Endothelial cell of umbilical vein (primary cell): ENCODE measurements at regions not wholly inside any gene's neighbourhood (a gene's known extent, or its start where the extent isn't known, plus 50 kb on each side); places are given as distances from the start of the nearest gene placed in this dataset.

Experiments used
- BruUV-seq: library from RNA; stranded (reverse); fragments of 400-500 nt; replicated peaks from 2 replicates; lab custom pipeline; 2021; lab: Mats Ljungman, UMichigan
- CTCF ChIA-PET: fragments of 300-600, 350-600 bp; sonication (Branson Sonifier 250); formaldehyde crosslinking; loops from one replicate; lab custom pipeline; 2021; ENCODE audit warnings: antibody characterized with exemption, inconsistent platforms; lab: Charles Lee
- POLR2A ChIA-PET: fragments of 300-600, 350-600 bp; sonication (Branson Sonifier 250); formaldehyde crosslinking; loops from one replicate; lab custom pipeline; 2021; ENCODE audit warnings: antibody characterized with exemption, inconsistent platforms; lab: Charles Lee
- DNase-seq: peaks from one replicate; pipeline ENCODE4 v3.0.0-alpha.2; 2011; ENCODE audit warnings: low read depth, low spot score
- FAIRE-seq: peaks from 2 replicates; lab custom pipeline; 2011; peaks lifted over from hg19 to GRCh38; lab: Jason Lieb, UNC
- H2AFZ ChIP-seq: 2 replicates; pipeline ENCODE4 v1.6.0; 2012; ENCODE audit warnings: low read depth, low read length, control low read depth, inconsistent platforms
- H3K27ac ChIP-seq: 2 replicates; pipeline ENCODE4 v1.5.1; 2011; ENCODE audit warnings: low read depth, mild to moderate bottlenecking, control low read depth, low read length, moderate library complexity; ENCODE audit not compliant: insufficient read depth
- H3K27me3 ChIP-seq, 2 experiments: 2 replicates each; pipeline versions ENCODE4 v1.6.0 to v1.6.1; 2011; ENCODE audit warnings: low read length in 2 of 2, mixed read lengths in 1 of 2; ENCODE audit not compliant: control insufficient read depth in 2 of 2, insufficient read depth in 2 of 2
- H3K36me3 ChIP-seq, 2 experiments: 2 replicates in 1 of 2; 3 replicates in 1 of 2; pipeline ENCODE4 v1.5.1; 2011; ENCODE audit warnings: low read length in 2 of 2, mild to moderate bottlenecking in 1 of 2, moderate library complexity in 1 of 2; ENCODE audit not compliant: control insufficient read depth in 2 of 2, insufficient read depth in 2 of 2; ENCODE audit errors: extremely low read depth in 1 of 2
- H3K4me1 ChIP-seq: 3 replicates; pipeline ENCODE4 v1.5.1; 2011; ENCODE audit warnings: mild to moderate bottlenecking, low read length; ENCODE audit not compliant: control insufficient read depth, insufficient read depth; ENCODE audit errors: extremely low read depth
- H3K4me2 ChIP-seq: 2 replicates; pipeline ENCODE4 v1.6.1; 2011; ENCODE audit warnings: low read length, control low read depth, mixed read lengths; ENCODE audit not compliant: insufficient read depth
- H3K4me3 ChIP-seq, 3 experiments: fragments of 200-600 bp in 1 of 3; sonication (generic), shearing (Covaris generic) in 1 of 3; replicated peaks in 1 of 3; 2 replicates each; pipeline ENCODE4 v1.5.1; 2011 to 2016; ENCODE audit warnings: control low read depth in 3 of 3, low read length in 3 of 3, mild to moderate bottlenecking in 2 of 3, inconsistent platforms in 1 of 3, low read depth in 1 of 3, moderate library complexity in 1 of 3; ENCODE audit not compliant: insufficient read depth in 1 of 3
- H3K79me2 ChIP-seq: 2 replicates; pipeline ENCODE4 v1.6.0; 2012; ENCODE audit warnings: low read length, inconsistent platforms; ENCODE audit not compliant: control insufficient read depth, insufficient read depth
- H3K9ac ChIP-seq: replicated peaks from 2 replicates; pipeline ENCODE3; 2011; ENCODE audit warnings: low read length, control low read depth; ENCODE audit not compliant: insufficient read depth; ENCODE audit errors: extremely low read depth
- H3K9me1 ChIP-seq: replicated peaks from 3 replicates; pipeline ENCODE4 v1.6.0; 2011; ENCODE audit warnings: mild to moderate bottlenecking, low read length; ENCODE audit not compliant: control insufficient read depth, insufficient read depth; ENCODE audit errors: extremely low read depth
- H3K9me3 ChIP-seq: replicated peaks from 2 replicates; pipeline ENCODE4 v1.5.1; 2012; ENCODE audit warnings: low read length, inconsistent platforms; ENCODE audit not compliant: control insufficient read depth, insufficient read depth
- H4K20me1 ChIP-seq: replicated peaks from 2 replicates; pipeline ENCODE3; 2011; ENCODE audit warnings: mild to moderate bottlenecking, low read length; ENCODE audit not compliant: control insufficient read depth, insufficient read depth; ENCODE audit errors: extremely low read depth
- EZH2 ChIP-seq: IDR thresholded peaks from 2 replicates; pipeline ENCODE4 v1.6.1; 2012; ENCODE audit warnings: borderline replicate concordance, low read depth, mild to moderate bottlenecking, moderate library complexity, low read length, inconsistent platforms; ENCODE audit not compliant: severe bottlenecking
- FOS ChIP-seq: IDR thresholded peaks from 2 replicates; pipeline ENCODE4 v1.6.1; 2011; ENCODE audit warnings: mild to moderate bottlenecking, low read length, moderate library complexity, borderline replicate concordance; ENCODE audit not compliant: insufficient read depth
- GATA2 ChIP-seq: IDR thresholded peaks from 2 replicates; pipeline ENCODE4 v1.7.0; 2011; ENCODE audit warnings: low read depth, mild to moderate bottlenecking, moderate library complexity, mixed read lengths, low read length; ENCODE audit not compliant: insufficient read length, insufficient read depth
- JUN ChIP-seq: IDR thresholded peaks from 2 replicates; pipeline ENCODE4 v1.6.1; 2011; ENCODE audit warnings: borderline replicate concordance, low read depth; ENCODE audit not compliant: insufficient read length, insufficient read depth
- MYC ChIP-seq: IDR thresholded peaks from one replicate; pipeline ENCODE4 v1.6.1; 2011; ENCODE audit warnings: mild to moderate bottlenecking, low read depth, low read length
- POLR2AphosphoS5 ChIP-seq: IDR thresholded peaks from 2 replicates; pipeline ENCODE4 v1.6.1; 2012; ENCODE audit warnings: low read depth, mild to moderate bottlenecking, control low read depth, low read length, moderate library complexity; ENCODE audit not compliant: insufficient read depth
- dilution Hi-C: fragments of 300-500 bp; cut with MboI; formaldehyde crosslinking; loops from one replicate; pipeline ENCODE4 v1.15.0; 2019; ENCODE audit warnings: low sequenced_read_pairs; ENCODE audit not compliant: extremely low pct_ligation_motif_present
- intact Hi-C: fragments of 100-400 bp; cut with micrococcal nuclease; formaldehyde crosslinking; loops from one replicate; pipeline ENCODE4 v1.10.0; 2022
- TF ChIP-seq, protein P1 (sequence below), 2 donors: IDR thresholded peaks; 1 replicate in 1 of 2; 2 replicates in 1 of 2; pipeline ENCODE4 v1.5.1; 2011; ENCODE audit warnings: low read length in 2 of 2, mild to moderate bottlenecking in 2 of 2, moderate library complexity in 2 of 2, control low read depth in 1 of 2, inconsistent platforms in 1 of 2, low read depth in 1 of 2; ENCODE audit not compliant: insufficient read depth in 1 of 2; ENCODE audit errors: extremely low read depth in 1 of 2
- TF ChIP-seq, protein P2 (sequence below): IDR thresholded peaks from 2 replicates; pipeline ENCODE4 v1.6.1; 2011; ENCODE audit not compliant: insufficient read depth, insufficient read length

DNA sequence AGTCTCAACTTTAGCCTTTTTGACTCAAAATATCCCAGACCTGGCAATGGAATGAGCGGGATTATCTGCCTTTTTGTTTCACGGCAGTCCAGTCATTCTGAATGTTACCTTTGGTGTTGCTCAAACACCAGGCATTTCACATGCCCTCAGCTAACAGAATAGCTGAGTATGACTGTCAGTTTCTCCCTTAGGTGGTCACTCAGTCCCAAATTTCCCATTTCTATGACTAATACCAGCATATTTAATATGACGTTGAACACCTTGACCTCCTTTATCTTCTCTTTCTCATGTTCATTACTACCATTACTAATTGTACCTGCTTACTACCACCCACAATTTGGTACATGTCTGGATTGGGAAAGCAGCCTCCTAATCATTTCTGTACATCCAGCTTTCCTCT, 65.2 kb downstream of the EDN1 start:
- Histone ChIP-seq H3K4me2 (no peak overlapping the region), H3K9me1 (no peaks in the 10 kb centered on the region), H3K4me1 (peaks cover 14% of the 10 kb centered on the region), H3K9me3 (no peaks in the 10 kb centered on the region), H3K9ac (no peak overlapping the region), H3K27ac (no peak overlapping the region), H3K4me3 (no peak overlapping the region), H3K27me3 (no peaks in the 10 kb centered on the region), H2AFZ (no peak overlapping the region), H3K36me3 (no peaks in the 10 kb centered on the region), H4K20me1 (no peaks in the 10 kb centered on the region), H3K79me2 (no peaks in the 10 kb centered on the region)
- DNase-seq, result no peak
- dilution Hi-C loops, result no loop called here
- BruUV-seq, result no TSS peak
- no peak for FAIRE-seq
- ChIA-PET POLR2A (no interaction called here), CTCF (interaction anchor here (1.0 to 1.6 kb wide), 4 partner anchors 10 to 248 kb away, joined by 3 to 4 read pairs (median 4); no protein-coding TSS in a partner anchor)
- TF ChIP-seq FOS, result no peak
- TF ChIP-seq, protein P1, sequence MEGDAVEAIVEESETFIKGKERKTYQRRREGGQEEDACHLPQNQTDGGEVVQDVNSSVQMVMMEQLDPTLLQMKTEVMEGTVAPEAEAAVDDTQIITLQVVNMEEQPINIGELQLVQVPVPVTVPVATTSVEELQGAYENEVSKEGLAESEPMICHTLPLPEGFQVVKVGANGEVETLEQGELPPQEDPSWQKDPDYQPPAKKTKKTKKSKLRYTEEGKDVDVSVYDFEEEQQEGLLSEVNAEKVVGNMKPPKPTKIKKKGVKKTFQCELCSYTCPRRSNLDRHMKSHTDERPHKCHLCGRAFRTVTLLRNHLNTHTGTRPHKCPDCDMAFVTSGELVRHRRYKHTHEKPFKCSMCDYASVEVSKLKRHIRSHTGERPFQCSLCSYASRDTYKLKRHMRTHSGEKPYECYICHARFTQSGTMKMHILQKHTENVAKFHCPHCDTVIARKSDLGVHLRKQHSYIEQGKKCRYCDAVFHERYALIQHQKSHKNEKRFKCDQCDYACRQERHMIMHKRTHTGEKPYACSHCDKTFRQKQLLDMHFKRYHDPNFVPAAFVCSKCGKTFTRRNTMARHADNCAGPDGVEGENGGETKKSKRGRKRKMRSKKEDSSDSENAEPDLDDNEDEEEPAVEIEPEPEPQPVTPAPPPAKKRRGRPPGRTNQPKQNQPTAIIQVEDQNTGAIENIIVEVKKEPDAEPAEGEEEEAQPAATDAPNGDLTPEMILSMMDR (IDR thresholded peaks at IDR 0.05; ENCODE audit: extremely low read depth in 1 of 2, insufficient read depth in 1 of 2, low read depth in 1 of 2, low read length in 2 of 2), result no peak
- TF ChIP-seq JUN, result no peak
- no peak for TF ChIP-seq MYC
- TF ChIP-seq, protein P2, sequence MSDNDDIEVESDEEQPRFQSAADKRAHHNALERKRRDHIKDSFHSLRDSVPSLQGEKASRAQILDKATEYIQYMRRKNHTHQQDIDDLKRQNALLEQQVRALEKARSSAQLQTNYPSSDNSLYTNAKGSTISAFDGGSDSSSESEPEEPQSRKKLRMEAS, result no peak
- TF ChIP-seq GATA2, result no peak
- TF ChIP-seq EZH2, result no peak
- TF ChIP-seq POLR2AphosphoS5, result no peak
- intact Hi-C loops, result no loop called here
